ENCODE measurements at regions not wholly inside any gene's neighbourhood (a gene's known extent, or its start where the extent isn't known, plus 50 kb on each side); places are given as distances from the start of the nearest gene placed in this dataset.

GRCh38 chr18:39448942-39449341 lies 1883.3 kb upstream of the CELF4 start:
- TF ChIP-seq CTCF (conservative IDR thresholded peaks at IDR 0.05 in 1 of 2, IDR thresholded peaks at IDR 0.05 in 1 of 2; ENCODE audit: extremely low read depth in 1 of 2, insufficient read depth in 1 of 2, low read depth in 1 of 2, low read length in 2 of 2) (no peak), EZH2 (IDR thresholded peaks at IDR 0.05; ENCODE audit: borderline replicate concordance, low read length) (no peak)
